Right lobe of liver (tissue), 4 donors: ENCODE measurements at regions not wholly inside any gene's neighbourhood (a gene's known extent, or its start where the extent isn't known, plus 50 kb on each side); places are given as distances from the start of the nearest gene placed in this dataset.

Experiments
- CTCF ChIP-seq, 4 donors: fragments of 200-600 bp in 3 of 4; fragments of 450-650 bp in 1 of 4; IDR thresholded peaks; one replicate each; pipeline versions ENCODE4 v1.5.1 to v1.8.0; 2016 to 2022; ENCODE audit warnings: antibody characterized with exemption in 4 of 4, mild to moderate bottlenecking in 2 of 4
- POLR2A ChIP-seq: fragments of 450-650 bp; IDR thresholded peaks from one replicate; pipeline ENCODE4 v1.6.1; 2017; ENCODE audit warnings: antibody characterized with exemption, mild to moderate bottlenecking
- donor health status: DM: no; HTN: no; CAD: no.
- donor health status: DM: no; HTN: no; CAD: no.
- donor health status: DM: no; HTN: yes; CAD: no.

- TF ChIP-seq CTCF (IDR thresholded peaks at IDR 0.05) (no peak), POLR2A (no peak)
These were observed 99.1 kb upstream of the RXFP1 start for GRCh38 chr4:158422546-158422945.
